ENCODE measurements at regions not wholly inside any gene's neighbourhood (a gene's known extent, or its start where the extent isn't known, plus 50 kb on each side); places are given as distances from the start of the nearest gene placed in this dataset.

DNA sequence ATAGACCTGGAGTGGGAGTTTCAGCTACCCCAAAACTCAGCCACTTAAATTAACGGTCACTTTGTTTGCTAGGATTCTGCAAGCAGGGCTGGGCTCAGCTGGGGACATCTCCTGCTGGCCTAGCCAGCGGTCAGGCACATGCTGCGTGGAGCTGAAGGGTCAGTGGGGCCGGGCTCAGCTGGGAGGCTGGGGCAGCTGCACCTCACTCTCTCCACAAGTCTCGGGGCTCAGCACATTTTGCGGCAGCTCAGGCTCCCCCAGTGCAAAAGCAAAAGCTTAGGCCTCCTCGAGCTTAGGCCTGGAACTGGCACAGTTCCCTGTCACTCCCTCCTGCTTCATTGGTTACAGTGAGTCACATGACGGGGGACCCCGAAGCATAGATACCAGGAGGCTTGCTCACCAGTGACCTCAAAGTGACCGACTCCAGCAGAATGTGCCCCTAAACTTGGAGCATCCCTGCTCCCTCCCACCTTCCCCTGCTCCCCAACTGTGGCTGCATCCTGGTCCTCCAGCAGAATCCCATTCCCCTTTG, 80.6 kb upstream of the CST7 start:
- TF ChIP-seq POLR2A (IDR thresholded peaks at IDR 0.05), result no peak
- TF ChIP-seq CTCF (IDR thresholded peaks at IDR 0.05), result no peak

All from ovary (tissue), 3 donors.